NOMO-1 treated with dmso at 0.1 percent for 144 hours (cell line): ENCODE measurements at regions not wholly inside any gene's neighbourhood (a gene's known extent, or its start where the extent isn't known, plus 50 kb on each side); places are given as distances from the start of the nearest gene placed in this dataset.
"Not testable (repeated sequence)": the region's sequence is repeated elsewhere in the genome, so short reads cannot be mapped to it uniquely, and the experiment has no call there.

ENCODE experiments used
- DNase-seq: peaks from one replicate; lab custom pipeline; 2025; ENCODE audit not compliant: unreplicated experiment; lab: John Stamatoyannopoulos, UW

- DNase-seq = no peak
Observed at GRCh38 chr11:87778357-87778756, 396.9 kb downstream of the RAB38 start.

- no peak for DNase-seq
Observed at GRCh38 chr11:87775036-87775435, 400.2 kb downstream of the RAB38 start.

DNA sequence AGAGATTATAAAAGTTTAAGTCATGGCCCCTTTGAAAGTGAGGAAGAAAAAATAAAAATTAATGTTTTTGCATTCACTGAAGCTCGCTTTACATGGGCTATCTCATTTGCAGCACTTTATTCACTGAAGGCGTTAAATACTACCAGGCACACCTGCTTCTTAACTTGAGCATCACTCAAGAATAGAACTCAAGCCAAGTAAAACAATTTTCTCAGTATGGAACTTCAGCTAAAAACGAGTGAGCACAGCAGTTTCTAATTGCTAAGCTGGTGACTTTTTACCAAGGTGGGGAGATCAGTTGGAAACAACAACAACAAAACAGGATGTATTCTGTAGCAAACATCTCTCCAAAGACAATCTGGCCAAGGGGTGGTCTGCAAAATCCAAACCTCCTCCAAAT is 405.6 kb downstream of the RAB38 start:
- DNase-seq = no peak

- DNase-seq = no peak
Observed at GRCh38 chr11:87767615-87768014, 407.6 kb downstream of the RAB38 start.

GRCh38 chr11:87764075-87764474 is 411.2 kb downstream of the RAB38 start:
- DNase-seq = not testable (repeated sequence)

DNA sequence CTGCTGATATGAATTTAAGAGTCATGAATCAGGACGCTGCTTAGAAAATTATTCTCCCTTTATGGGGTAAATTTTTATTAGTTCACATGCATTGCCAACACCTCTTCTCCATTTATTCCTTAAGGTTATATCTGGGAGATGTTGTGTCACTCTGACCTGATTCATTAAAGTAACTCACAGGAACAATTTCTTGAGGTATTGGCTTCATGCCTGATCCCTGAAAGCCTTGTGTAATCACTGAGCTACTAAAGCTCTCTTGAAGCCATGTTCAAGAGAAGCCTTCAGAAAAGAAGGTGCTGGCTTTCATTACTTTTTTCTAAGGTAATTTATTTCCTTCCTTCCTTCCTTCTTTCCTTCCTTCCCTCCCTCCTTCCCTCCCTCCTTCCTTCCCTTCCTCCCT is 420.6 kb downstream of the RAB38 start:
- DNase-seq = no peak

DNA sequence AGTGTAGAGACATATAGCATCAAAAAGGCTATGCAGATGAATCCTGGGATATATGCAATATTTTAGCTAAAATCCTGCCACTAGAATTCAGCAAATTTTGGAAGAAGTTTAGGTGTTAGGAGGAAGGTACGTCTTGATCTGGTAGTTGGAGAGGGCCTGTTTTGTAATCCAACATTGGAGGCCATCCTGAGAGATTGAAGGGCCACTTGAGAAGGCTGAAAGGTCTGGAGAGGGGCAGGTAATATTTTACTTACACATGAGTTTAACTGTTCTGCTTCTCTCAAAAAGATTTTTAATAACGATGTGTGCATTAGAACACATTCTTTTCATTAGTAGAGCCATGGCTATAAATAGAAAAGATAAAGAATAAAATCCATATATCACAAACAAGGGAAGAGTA is 422.1 kb downstream of the RAB38 start:
- DNase-seq = no peak

- no peak for DNase-seq
Observed at GRCh38 chr11:87743007-87743406, 432.2 kb downstream of the RAB38 start.

DNA sequence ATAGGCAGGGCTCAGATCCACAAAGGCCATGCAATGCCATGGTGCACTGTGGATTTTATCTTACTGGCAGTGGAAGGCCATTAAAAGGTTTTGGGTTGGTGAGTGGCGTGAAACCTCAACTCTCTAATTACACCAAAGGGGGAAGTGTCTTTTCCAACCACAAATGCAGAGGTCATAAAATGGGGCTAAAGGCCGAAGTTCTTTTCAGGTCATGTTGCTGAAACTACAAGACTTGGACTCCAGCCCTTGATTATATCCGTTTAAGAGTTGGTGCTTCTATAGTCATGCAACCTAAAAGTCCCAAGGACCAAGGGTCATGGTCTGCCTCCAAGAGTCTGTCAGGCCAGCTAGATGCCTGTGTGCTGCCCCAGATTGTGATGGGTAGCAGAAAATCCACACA is 434.3 kb downstream of the RAB38 start:
- DNase-seq = no peak

DNA sequence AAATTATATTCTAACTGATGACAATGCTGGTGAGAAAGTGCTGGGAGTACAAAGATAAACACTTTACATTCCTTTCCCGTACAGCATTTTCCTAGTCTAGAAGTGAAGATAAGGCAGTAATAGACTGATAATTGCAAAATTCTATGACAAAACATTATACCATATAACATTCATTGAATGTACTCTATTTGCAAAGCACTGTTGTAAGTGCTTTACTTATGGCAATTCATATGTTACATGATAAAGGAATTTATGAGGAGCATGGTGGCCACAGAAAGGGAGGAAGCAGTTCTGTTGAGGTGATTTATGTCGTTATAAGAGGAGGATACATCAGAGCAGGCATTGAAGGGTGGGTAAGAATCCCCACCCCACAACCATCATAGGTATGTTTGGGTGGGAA is 434.8 kb downstream of the RAB38 start:
- DNase-seq = no peak

DNA sequence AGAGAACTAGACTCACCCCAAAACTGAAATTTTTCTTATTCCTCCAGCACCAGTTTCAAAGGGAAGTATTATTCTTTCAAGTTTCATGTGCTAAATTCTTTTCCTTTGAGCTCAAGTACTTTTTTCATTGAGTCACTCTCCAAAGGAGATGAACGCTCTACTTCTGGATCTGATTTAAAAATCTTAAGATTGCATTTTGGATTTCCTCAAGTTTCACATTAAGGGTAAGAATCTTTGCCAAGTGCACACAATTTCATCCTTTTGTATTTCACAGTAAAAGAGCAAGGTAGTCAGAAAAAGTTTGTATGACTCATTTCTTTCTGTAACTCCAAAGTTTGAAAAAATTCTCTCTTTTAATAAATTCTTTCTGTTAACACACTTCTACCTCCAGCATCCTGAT is 435.5 kb downstream of the RAB38 start:
- DNase-seq = no peak

- DNase-seq = no peak
Observed at GRCh38 chr11:87739261-87739660, 436.0 kb downstream of the RAB38 start.

- no peak for DNase-seq
Observed at GRCh38 chr11:87736928-87737327, 438.3 kb downstream of the RAB38 start.

DNA sequence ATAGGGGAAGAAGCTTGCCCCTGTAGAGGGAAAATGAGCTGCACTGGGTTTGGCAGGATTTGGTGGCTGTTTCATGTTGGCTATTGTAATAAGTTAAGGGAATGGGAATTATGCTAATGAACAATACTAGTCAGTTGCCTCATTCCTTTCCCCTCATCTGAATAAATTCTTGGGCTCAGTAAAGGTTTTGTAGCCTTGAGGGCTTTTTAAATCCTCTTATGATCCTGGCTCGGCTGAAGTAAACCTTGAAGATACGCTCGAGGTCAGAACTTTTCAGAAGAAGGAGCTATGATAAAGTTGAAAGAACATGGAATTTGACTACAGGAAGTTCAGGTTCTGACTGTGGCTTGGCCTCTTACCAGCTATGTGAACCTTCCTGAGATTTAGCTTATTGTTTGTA is 448.7 kb downstream of the RAB38 start:
- no peak for DNase-seq

DNA sequence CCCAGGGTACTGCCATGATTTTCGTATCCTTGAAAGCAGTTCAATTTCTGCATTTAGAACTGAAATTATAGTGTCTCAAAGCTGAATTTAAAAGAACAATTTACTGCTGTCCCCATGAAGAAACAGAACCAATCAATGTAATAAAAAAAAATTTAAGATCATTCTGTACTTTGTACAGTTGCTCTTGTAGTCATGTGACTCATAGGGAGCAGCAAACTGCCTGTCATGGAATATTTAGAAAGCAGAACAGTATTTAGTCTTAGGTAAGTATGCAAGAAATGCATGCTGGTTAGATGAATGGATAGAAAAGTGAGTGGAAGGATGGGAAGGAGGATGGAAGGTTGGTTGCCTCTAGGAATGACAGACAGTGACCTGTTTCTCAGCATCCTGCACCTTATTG is 450.9 kb downstream of the RAB38 start:
- DNase-seq = no peak

DNA sequence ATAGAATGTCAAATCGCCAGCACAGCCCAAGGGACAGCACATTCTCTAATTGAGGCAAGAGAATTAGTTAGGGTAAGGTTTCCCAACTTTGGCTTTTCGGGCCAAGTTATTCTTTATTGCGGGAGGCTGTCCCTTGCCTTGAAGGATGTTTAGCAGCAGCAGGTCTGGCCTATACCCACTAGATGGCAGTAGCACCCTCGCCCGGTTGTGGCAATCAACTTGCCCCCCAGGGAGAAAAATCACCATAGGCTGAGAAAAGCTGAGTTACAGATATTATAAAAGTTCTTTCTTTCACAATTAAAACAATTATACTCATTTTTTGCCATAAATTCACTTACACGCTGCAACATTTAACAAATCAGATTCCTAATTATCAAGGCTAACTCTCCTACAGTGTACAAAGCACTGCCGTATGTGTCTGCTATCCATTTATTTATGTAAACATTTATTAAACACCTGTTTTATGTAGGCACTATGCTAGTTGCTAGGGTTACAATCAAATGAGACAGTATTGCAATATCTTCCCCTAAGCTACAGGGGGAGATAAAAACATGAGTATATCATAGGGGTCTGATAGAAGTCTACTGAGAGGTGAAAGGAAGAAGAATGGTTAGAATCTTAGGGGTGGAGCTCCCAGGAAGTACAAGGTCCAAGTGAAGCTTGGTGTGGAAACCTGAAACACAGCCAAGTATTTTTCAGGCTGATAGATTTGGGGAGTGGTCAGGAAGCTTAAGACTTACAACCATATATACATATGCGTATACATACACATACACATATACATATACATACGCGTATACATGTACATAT is 452.3 kb downstream of the RAB38 start:
- no peak for DNase-seq

DNA sequence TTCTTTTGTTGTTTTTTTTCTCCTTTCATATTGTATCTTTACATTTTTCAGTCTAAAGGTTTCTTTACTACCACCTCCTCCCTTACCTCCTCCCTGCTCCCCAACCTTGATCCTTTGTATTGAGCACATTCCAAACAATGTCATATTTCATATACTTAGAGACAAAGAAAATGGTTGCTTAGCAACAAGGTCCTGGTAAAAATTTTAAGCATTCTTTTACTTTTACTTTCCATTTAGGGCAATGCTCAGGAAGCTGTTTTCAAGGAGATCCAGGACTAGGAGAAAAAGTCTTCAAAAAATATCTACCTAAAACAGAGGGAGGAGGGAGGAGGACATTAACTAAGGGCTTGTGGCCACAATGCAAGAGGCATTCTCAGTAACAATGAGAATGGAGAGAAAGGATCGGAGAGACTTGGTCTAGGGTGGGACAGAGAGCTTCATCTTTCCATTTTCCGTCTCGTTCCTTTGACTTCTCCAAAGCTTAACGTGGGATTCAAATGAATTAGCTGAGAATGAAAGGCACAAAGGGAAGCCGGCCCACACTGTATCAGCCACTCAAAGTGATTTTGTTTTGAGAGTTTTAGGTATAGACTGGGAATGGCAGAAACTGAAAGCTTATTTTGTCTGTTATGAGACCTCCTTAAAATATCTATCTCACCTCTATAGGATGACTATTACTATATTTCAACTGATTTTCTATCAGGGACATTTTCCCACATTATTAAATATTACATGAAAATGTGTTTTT is 455.7 kb downstream of the RAB38 start:
- DNase-seq = no peak

DNA sequence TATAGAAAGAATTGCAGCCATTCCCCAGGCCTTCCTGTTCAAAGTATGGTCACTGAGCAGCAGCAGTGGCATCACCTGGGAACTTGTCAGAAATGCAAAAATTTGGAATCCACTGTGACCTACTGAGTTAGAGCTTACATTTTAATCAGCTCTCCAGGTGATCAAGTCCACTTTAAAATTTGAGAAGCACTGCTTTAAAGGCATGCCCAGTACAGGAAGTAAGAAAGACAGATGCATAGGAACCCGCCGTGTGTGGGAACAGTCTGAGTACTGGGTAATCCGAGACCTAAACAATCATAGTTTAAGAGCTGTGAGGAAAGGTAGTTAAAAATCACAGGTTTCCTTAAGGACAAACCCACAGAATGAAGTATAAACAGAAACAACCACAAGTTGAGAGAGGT is 462.4 kb downstream of the RAB38 start:
- DNase-seq = no peak

GRCh38 chr11:87712391-87712790 is 462.9 kb downstream of the RAB38 start:
- no peak for DNase-seq

GRCh38 chr11:87703589-87703988 is 471.7 kb downstream of the RAB38 start:
- not testable (repeated sequence) for DNase-seq

- DNase-seq = no peak
Observed at GRCh38 chr11:87675993-87676392, 499.2 kb downstream of the RAB38 start.

- no peak for DNase-seq
Observed at GRCh38 chr11:87666730-87667129, 508.5 kb downstream of the RAB38 start.

DNA sequence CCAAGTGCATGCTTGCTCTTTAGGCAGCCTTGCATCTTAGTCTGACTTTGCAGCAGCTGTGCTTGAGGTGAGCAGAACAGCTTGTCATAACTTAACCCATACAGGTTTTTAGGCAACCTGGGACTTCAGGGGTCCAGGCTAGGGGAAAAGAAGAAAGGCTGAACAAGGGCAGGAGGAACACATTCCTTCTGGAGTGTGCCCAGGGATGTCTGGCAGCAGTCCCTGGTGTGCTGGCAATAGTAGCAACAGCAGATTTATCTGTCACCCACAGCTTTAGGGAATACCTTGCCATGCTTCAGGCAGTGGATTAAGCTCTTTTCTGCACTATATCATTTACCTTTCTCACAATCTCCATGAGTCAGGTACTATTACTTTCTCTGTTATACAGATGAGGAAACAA is 513.0 kb downstream of the RAB38 start:
- no peak for DNase-seq
